ENCODE measurements at regions not wholly inside any gene's neighbourhood (a gene's known extent, or its start where the extent isn't known, plus 50 kb on each side); places are given as distances from the start of the nearest gene placed in this dataset.

- no peak for DNase-seq (ENCODE audit: low read depth)
- in situ Hi-C loops (cut with HindIII; ENCODE audit: low pct_unique_long_range_greater_than_20kb, low sequenced_read_pairs): no loop called here
Observed at GRCh38 chr19:31658993-31659896, 310.0 kb upstream of the TSHZ3 start.

- DNase-seq (ENCODE audit: low read depth): peak; percentile 37
- in situ Hi-C loops (cut with HindIII; ENCODE audit: low pct_unique_long_range_greater_than_20kb, low sequenced_read_pairs): no loop called here
Observed at GRCh38 chr19:31659897-31660210, 310.6 kb upstream of the TSHZ3 start.

- DNase-seq (ENCODE audit: low read depth): no peak
Observed at GRCh38 chr19:31664096-31664495, 314.9 kb upstream of the TSHZ3 start.

GRCh38 chr19:31664997-31665396 is 315.8 kb upstream of the TSHZ3 start:
- DNase-seq (ENCODE audit: low read depth): no peak
- in situ Hi-C loops (cut with HindIII; ENCODE audit: low pct_unique_long_range_greater_than_20kb, low sequenced_read_pairs): no loop called here

More at GRCh38 chr19:31664096-31664495, 314.9 kb upstream of the TSHZ3 start:
- in situ Hi-C loops (cut with HindIII; ENCODE audit: low pct_unique_long_range_greater_than_20kb, low sequenced_read_pairs): no loop called here

- in situ Hi-C loops (cut with HindIII; ENCODE audit: low pct_unique_long_range_greater_than_20kb, low sequenced_read_pairs): no loop called here
- no peak for DNase-seq (ENCODE audit: low read depth)
Observed at GRCh38 chr19:31666126-31666525, 316.9 kb upstream of the TSHZ3 start.

GRCh38 chr19:31667106-31667505 is 317.9 kb upstream of the TSHZ3 start:
- in situ Hi-C loops (cut with HindIII; ENCODE audit: low pct_unique_long_range_greater_than_20kb, low sequenced_read_pairs): no loop called here
- no peak for DNase-seq (ENCODE audit: low read depth)

- DNase-seq (ENCODE audit: low read depth): no peak
- in situ Hi-C loops (cut with HindIII; ENCODE audit: low pct_unique_long_range_greater_than_20kb, low sequenced_read_pairs): no loop called here
Observed at GRCh38 chr19:31668921-31669320, 319.7 kb upstream of the TSHZ3 start.

- no peak for DNase-seq (ENCODE audit: low read depth)
- in situ Hi-C loops (cut with HindIII; ENCODE audit: low pct_unique_long_range_greater_than_20kb, low sequenced_read_pairs): no loop called here
Observed at GRCh38 chr19:31670931-31671330, 321.7 kb upstream of the TSHZ3 start.

GRCh38 chr19:31671411-31672035 is 322.3 kb upstream of the TSHZ3 start:
- in situ Hi-C loops (cut with HindIII; ENCODE audit: low pct_unique_long_range_greater_than_20kb, low sequenced_read_pairs): no loop called here
- no peak for DNase-seq (ENCODE audit: low read depth)

- DNase-seq (ENCODE audit: low read depth): no peak
- in situ Hi-C loops (cut with HindIII; ENCODE audit: low pct_unique_long_range_greater_than_20kb, low sequenced_read_pairs): no loop called here
Observed at GRCh38 chr19:31674503-31675192, 325.4 kb upstream of the TSHZ3 start.

- in situ Hi-C loops (cut with HindIII; ENCODE audit: low pct_unique_long_range_greater_than_20kb, low sequenced_read_pairs): no loop called here
- DNase-seq (ENCODE audit: low read depth): peak; percentile 62
Observed at GRCh38 chr19:31675193-31675913, 326.1 kb upstream of the TSHZ3 start.

GRCh38 chr19:31676271-31677004 is 327.2 kb upstream of the TSHZ3 start:
- in situ Hi-C loops (cut with HindIII; ENCODE audit: low pct_unique_long_range_greater_than_20kb, low sequenced_read_pairs): no loop called here
- DNase-seq (ENCODE audit: low read depth): peak; percentile 30

- in situ Hi-C loops (cut with HindIII; ENCODE audit: low pct_unique_long_range_greater_than_20kb, low sequenced_read_pairs): no loop called here
- no peak for DNase-seq (ENCODE audit: low read depth)
Observed at GRCh38 chr19:31678421-31678820, 329.2 kb upstream of the TSHZ3 start.

GRCh38 chr19:31681121-31681520 is 331.9 kb upstream of the TSHZ3 start:
- no peak for DNase-seq (ENCODE audit: low read depth)
- in situ Hi-C loops (cut with HindIII; ENCODE audit: low pct_unique_long_range_greater_than_20kb, low sequenced_read_pairs): no loop called here

- DNase-seq (ENCODE audit: low read depth): no peak
- in situ Hi-C loops (cut with HindIII; ENCODE audit: low pct_unique_long_range_greater_than_20kb, low sequenced_read_pairs): no loop called here
Observed at GRCh38 chr19:31693131-31693932, 344.1 kb upstream of the TSHZ3 start.

- no peak for DNase-seq (ENCODE audit: low read depth)
- in situ Hi-C loops (cut with HindIII; ENCODE audit: low pct_unique_long_range_greater_than_20kb, low sequenced_read_pairs): no loop called here
Observed at GRCh38 chr19:31693933-31694269, 344.7 kb upstream of the TSHZ3 start.

GRCh38 chr19:31694761-31695160 is 345.5 kb upstream of the TSHZ3 start:
- no peak for DNase-seq (ENCODE audit: low read depth)
- in situ Hi-C loops (cut with HindIII; ENCODE audit: low pct_unique_long_range_greater_than_20kb, low sequenced_read_pairs): no loop called here

Measured in Caki2 (cell line).